ENCODE measurements at regions not wholly inside any gene's neighbourhood (a gene's known extent, or its start where the extent isn't known, plus 50 kb on each side); places are given as distances from the start of the nearest gene placed in this dataset.

DNA sequence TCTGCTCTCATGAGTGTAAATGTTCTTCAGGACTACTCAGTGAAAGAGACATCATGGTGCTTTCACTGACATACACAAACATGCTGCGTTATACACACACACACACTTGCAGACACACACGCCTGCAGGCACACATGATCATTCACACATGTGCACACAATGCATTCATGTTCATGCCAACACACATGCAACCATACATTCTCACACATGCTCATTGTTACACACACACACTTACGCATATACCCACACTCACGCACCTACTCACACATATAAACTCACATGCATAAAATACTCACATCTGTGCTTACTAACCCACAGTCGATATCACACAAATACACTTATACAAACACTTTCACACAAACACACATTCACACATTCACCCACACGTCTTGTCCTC lies 241.6 kb downstream of the LMX1A start:
- H3K23ac ChIP-seq (ENCODE audit: low read length in 2 of 2) = no peak overlapping the region
- DNase-seq = no peak
- no peak overlapping the region for H3K27ac ChIP-seq (ENCODE audit: low read length, poor library complexity, severe bottlenecking)
- no peak overlapping the region for H4K91ac ChIP-seq (ENCODE audit: low read length)
- H3K4me2 ChIP-seq (ENCODE audit: low read length, poor library complexity, severe bottlenecking) = no peak overlapping the region
- no peak overlapping the region for H2BK5ac ChIP-seq (ENCODE audit: low read depth, low read length, poor library complexity, severe bottlenecking)
- peak overlapping the region in 1 of 2 experiments; percentile 18 for H3K14ac ChIP-seq (ENCODE audit: low read length in 2 of 2)
- no peak overlapping the region for H3K9ac ChIP-seq (ENCODE audit: low read length)
- H2BK15ac ChIP-seq (ENCODE audit: low read depth, poor library complexity, severe bottlenecking) = no peak overlapping the region
- H2AFZ ChIP-seq (ENCODE audit: low read depth, low read length) = no peak overlapping the region
- H4K8ac ChIP-seq (ENCODE audit: low read length) = no peak overlapping the region
- no peaks in the 10 kb centered on the region for H3K36me3 ChIP-seq (ENCODE audit: control insufficient read depth in 1 of 2, insufficient read depth in 2 of 2, low read depth in 1 of 2, low read length in 2 of 2)
- WGBS = 78% methylated on average over 6 of the region's 6 CpGs
- no peak overlapping the region for H3K18ac ChIP-seq (ENCODE audit: low read depth in 1 of 2, low read length in 2 of 2)
- H3K4me1 ChIP-seq (ENCODE audit: control insufficient read depth, insufficient read depth, low read depth, low read length) = peaks cover 4% of the 10 kb centered on the region
- no peak overlapping the region for H2BK120ac ChIP-seq (ENCODE audit: low read depth, low read length)
- no peak overlapping the region for H3K4ac ChIP-seq (ENCODE audit: low read depth in 1 of 2, low read length in 2 of 2)
- H2BK12ac ChIP-seq (ENCODE audit: low read length in 2 of 2) = no peak overlapping the region
- no peak overlapping the region for H2AK5ac ChIP-seq (ENCODE audit: low read length, severe bottlenecking)
- H3K9me3 ChIP-seq (ENCODE audit: control insufficient read depth, low read length) = no peaks in the 10 kb centered on the region
- peaks cover 31 to 40% of the 10 kb centered on the region in 2 experiments for H3K27me3 ChIP-seq (ENCODE audit: control insufficient read depth in 1 of 2, insufficient read depth in 1 of 2, low read length in 2 of 2)
- H3K79me1 ChIP-seq (replicated peaks; ENCODE audit: low read length, poor library complexity, severe bottlenecking) = no peaks in the 10 kb centered on the region
- H3K4me3 ChIP-seq (ENCODE audit: insufficient read depth in 1 of 2, low read depth in 1 of 2, low read length in 2 of 2) = no peak overlapping the region

DNA sequence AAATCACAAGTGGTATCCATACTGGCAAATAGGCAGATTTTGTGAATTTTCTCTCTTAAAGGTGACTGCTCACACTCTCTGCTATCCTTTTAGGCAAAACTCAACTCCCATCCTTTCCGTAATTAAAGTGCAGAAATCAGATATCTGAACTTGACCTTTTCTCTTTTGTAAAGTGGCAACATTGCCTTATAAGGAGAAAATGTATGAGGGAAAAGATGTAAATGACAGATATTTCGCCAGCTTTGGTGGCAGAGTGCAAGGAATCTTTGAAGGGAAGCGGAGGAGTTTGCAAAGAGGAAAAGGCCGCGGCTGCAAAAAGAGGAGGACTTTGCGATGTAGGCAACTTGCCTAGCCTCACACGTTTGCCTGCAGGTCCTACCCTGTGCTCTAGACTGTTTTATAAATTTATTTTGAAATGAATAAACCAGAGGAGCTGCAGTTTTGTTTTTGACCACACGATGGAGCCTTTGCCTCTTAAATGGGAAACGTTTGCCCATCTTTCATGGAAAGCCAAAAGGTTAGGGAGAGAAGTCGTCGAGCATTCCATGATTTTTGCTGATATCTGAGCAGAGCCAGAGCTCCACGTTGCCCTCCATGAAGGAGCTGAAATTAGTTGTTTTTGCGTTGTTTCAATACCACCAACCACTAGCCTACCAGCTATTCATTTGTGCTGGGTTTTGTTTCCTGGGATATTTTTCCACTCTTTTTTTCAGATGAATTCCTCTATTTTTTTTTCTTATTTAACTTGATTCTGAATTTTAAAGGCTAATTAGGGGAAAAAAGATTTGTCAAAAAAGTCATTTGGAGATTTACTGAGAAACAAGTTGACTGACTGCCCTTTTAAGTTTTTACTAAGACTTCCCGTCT lies 242.3 kb downstream of the LMX1A start:
- H4K8ac ChIP-seq (ENCODE audit: low read length) = no peak overlapping the region
- DNase-seq = peak; percentile 46
- H3K23ac ChIP-seq (ENCODE audit: low read length in 2 of 2) = no peak overlapping the region
- H3K18ac ChIP-seq (ENCODE audit: low read depth in 1 of 2, low read length in 2 of 2) = no peak overlapping the region
- H4K91ac ChIP-seq (ENCODE audit: low read length) = no peak overlapping the region
- no peak overlapping the region for H3K27ac ChIP-seq (ENCODE audit: low read length, poor library complexity, severe bottlenecking)
- H3K79me1 ChIP-seq (replicated peaks; ENCODE audit: low read length, poor library complexity, severe bottlenecking) = no peaks in the 10 kb centered on the region
- H3K4me2 ChIP-seq (ENCODE audit: low read length, poor library complexity, severe bottlenecking) = no peak overlapping the region
- H2BK12ac ChIP-seq (ENCODE audit: low read length in 2 of 2) = no peak overlapping the region
- H2BK15ac ChIP-seq (ENCODE audit: low read depth, poor library complexity, severe bottlenecking) = no peak overlapping the region
- no peak overlapping the region for H3K9ac ChIP-seq (ENCODE audit: low read length)
- peaks cover 25 to 37% of the 10 kb centered on the region in 2 experiments for H3K27me3 ChIP-seq (ENCODE audit: control insufficient read depth in 1 of 2, insufficient read depth in 1 of 2, low read length in 2 of 2)
- H2BK120ac ChIP-seq (ENCODE audit: low read depth, low read length) = no peak overlapping the region
- H2AFZ ChIP-seq (ENCODE audit: low read depth, low read length) = no peak overlapping the region
- H3K4me3 ChIP-seq (ENCODE audit: insufficient read depth in 1 of 2, low read depth in 1 of 2, low read length in 2 of 2) = no peak overlapping the region
- no peak overlapping the region for H2AK5ac ChIP-seq (ENCODE audit: low read length, severe bottlenecking)
- H2BK5ac ChIP-seq (ENCODE audit: low read depth, low read length, poor library complexity, severe bottlenecking) = no peak overlapping the region
- H3K4me1 ChIP-seq (ENCODE audit: control insufficient read depth, insufficient read depth, low read depth, low read length) = peaks cover 4% of the 10 kb centered on the region
- no peaks in the 10 kb centered on the region for H3K36me3 ChIP-seq (ENCODE audit: control insufficient read depth in 1 of 2, insufficient read depth in 2 of 2, low read depth in 1 of 2, low read length in 2 of 2)
- no peak overlapping the region for H3K4ac ChIP-seq (ENCODE audit: low read depth in 1 of 2, low read length in 2 of 2)
- WGBS = 33% methylated on average over 8 of the region's 14 CpGs
- no peak overlapping the region for H3K14ac ChIP-seq (ENCODE audit: low read length in 2 of 2)
- H3K9me3 ChIP-seq (ENCODE audit: control insufficient read depth, low read length) = no peaks in the 10 kb centered on the region

DNA sequence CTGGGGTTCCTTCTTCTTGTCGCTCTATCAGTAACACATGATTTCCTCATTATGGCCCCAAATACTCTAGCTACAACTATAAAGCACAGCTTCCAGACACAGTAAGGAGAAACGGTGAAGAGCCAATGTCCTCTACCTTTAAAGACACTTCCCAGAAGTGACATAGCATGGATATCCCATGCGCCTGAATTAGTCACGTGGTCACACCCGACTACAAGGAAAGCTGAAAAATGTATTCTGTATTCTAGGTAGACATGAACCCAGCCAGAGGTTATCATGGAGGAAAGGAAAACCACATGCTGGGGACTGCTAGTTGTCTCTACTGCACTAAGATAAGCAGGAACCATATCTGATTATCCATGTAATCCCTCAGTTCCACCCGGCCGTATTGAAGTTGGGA lies 244.3 kb downstream of the LMX1A start:
- Histone ChIP-seq H3K4me1 (ENCODE audit: control insufficient read depth, insufficient read depth, low read depth, low read length) (no peaks in the 10 kb centered on the region), H2AK5ac (ENCODE audit: low read length, severe bottlenecking) (no peak overlapping the region), H3K14ac (ENCODE audit: low read length in 2 of 2) (no peak overlapping the region), H2BK5ac (ENCODE audit: low read depth, low read length, poor library complexity, severe bottlenecking) (no peak overlapping the region), H3K4me2 (ENCODE audit: low read length, poor library complexity, severe bottlenecking) (no peak overlapping the region), H3K4ac (ENCODE audit: low read depth in 1 of 2, low read length in 2 of 2) (no peak overlapping the region), H2BK12ac (ENCODE audit: low read length in 2 of 2) (no peak overlapping the region), H3K79me1 (replicated peaks; ENCODE audit: low read length, poor library complexity, severe bottlenecking) (no peaks in the 10 kb centered on the region), H3K18ac (ENCODE audit: low read depth in 1 of 2, low read length in 2 of 2) (no peak overlapping the region), H2AFZ (ENCODE audit: low read depth, low read length) (no peak overlapping the region), H3K23ac (ENCODE audit: low read length in 2 of 2) (no peak overlapping the region), H3K27me3 (ENCODE audit: control insufficient read depth in 1 of 2, insufficient read depth in 1 of 2, low read length in 2 of 2) (peaks cover 6 to 24% of the 10 kb centered on the region in 2 experiments), H3K27ac (ENCODE audit: low read length, poor library complexity, severe bottlenecking) (no peak overlapping the region), H4K91ac (ENCODE audit: low read length) (no peak overlapping the region), H3K9ac (ENCODE audit: low read length) (no peak overlapping the region), H3K4me3 (ENCODE audit: insufficient read depth in 1 of 2, low read depth in 1 of 2, low read length in 2 of 2) (no peak overlapping the region), H4K8ac (ENCODE audit: low read length) (no peak overlapping the region), H3K36me3 (ENCODE audit: control insufficient read depth in 1 of 2, insufficient read depth in 2 of 2, low read depth in 1 of 2, low read length in 2 of 2) (no peaks in the 10 kb centered on the region), H2BK15ac (ENCODE audit: low read depth, poor library complexity, severe bottlenecking) (no peak overlapping the region), H3K9me3 (ENCODE audit: control insufficient read depth, low read length) (no peaks in the 10 kb centered on the region), H2BK120ac (ENCODE audit: low read depth, low read length) (no peak overlapping the region)
- 86% methylated on average over 7 of the region's 7 CpGs for WGBS
- DNase-seq = no peak

- H3K27me3 ChIP-seq (ENCODE audit: control insufficient read depth in 1 of 2, insufficient read depth in 1 of 2, low read length in 2 of 2) = peaks cover 0 to 23% of the 10 kb centered on the region in 2 experiments
- H3K36me3 ChIP-seq (ENCODE audit: control insufficient read depth in 1 of 2, insufficient read depth in 2 of 2, low read depth in 1 of 2, low read length in 2 of 2) = no peaks in the 10 kb centered on the region
- no peak overlapping the region for H3K23ac ChIP-seq (ENCODE audit: low read length in 2 of 2)
- H3K4me2 ChIP-seq (ENCODE audit: low read length, poor library complexity, severe bottlenecking) = no peak overlapping the region
- no peak overlapping the region for H3K27ac ChIP-seq (ENCODE audit: low read length, poor library complexity, severe bottlenecking)
- no peak overlapping the region for H3K4ac ChIP-seq (ENCODE audit: low read depth in 1 of 2, low read length in 2 of 2)
- no peak overlapping the region for H3K9ac ChIP-seq (ENCODE audit: low read length)
- H2BK12ac ChIP-seq (ENCODE audit: low read length in 2 of 2) = no peak overlapping the region
- no peak overlapping the region for H3K14ac ChIP-seq (ENCODE audit: low read length in 2 of 2)
- no peak overlapping the region for H2AK5ac ChIP-seq (ENCODE audit: low read length, severe bottlenecking)
- H3K4me1 ChIP-seq (ENCODE audit: control insufficient read depth, insufficient read depth, low read depth, low read length) = no peaks in the 10 kb centered on the region
- WGBS = 60% methylated on average over 4 of the region's 4 CpGs
- no peak overlapping the region for H2BK15ac ChIP-seq (ENCODE audit: low read depth, poor library complexity, severe bottlenecking)
- H2BK5ac ChIP-seq (ENCODE audit: low read depth, low read length, poor library complexity, severe bottlenecking) = no peak overlapping the region
- H2BK120ac ChIP-seq (ENCODE audit: low read depth, low read length) = no peak overlapping the region
- H4K91ac ChIP-seq (ENCODE audit: low read length) = no peak overlapping the region
- no peak overlapping the region for H3K18ac ChIP-seq (ENCODE audit: low read depth in 1 of 2, low read length in 2 of 2)
- H3K4me3 ChIP-seq (ENCODE audit: insufficient read depth in 1 of 2, low read depth in 1 of 2, low read length in 2 of 2) = no peak overlapping the region
- no peaks in the 10 kb centered on the region for H3K79me1 ChIP-seq (replicated peaks; ENCODE audit: low read length, poor library complexity, severe bottlenecking)
- H2AFZ ChIP-seq (ENCODE audit: low read depth, low read length) = no peak overlapping the region
- no peak overlapping the region for H4K8ac ChIP-seq (ENCODE audit: low read length)
- no peak for DNase-seq
- H3K9me3 ChIP-seq (ENCODE audit: control insufficient read depth, low read length) = no peaks in the 10 kb centered on the region
These were observed 247.5 kb downstream of the LMX1A start for GRCh38 chr1:165109013-165109412.
